H9 (cell line): ENCODE measurements at regions not wholly inside any gene's neighbourhood (a gene's known extent, or its start where the extent isn't known, plus 50 kb on each side); places are given as distances from the start of the nearest gene placed in this dataset.

Experiments
- DNase-seq: peaks from one replicate; pipeline ENCODE4 v3.0.0-alpha.2; 2017
- H2AFZ ChIP-seq: one replicate; pipeline ENCODE4 v1.6.1; 2013; ENCODE audit warnings: mild to moderate bottlenecking, low read length, control low read depth, moderate library complexity
- H2AK5ac ChIP-seq: 2 replicates; pipeline ENCODE4 v1.6.1; 2013; ENCODE audit warnings: low read length, control low read depth, mixed read lengths; ENCODE audit not compliant: insufficient read length
- H2BK120ac ChIP-seq: one replicate; pipeline ENCODE4 v1.6.1; 2013; ENCODE audit warnings: low read depth, mild to moderate bottlenecking, low read length, control low read depth, inconsistent platforms; ENCODE audit not compliant: poor library complexity, severe bottlenecking
- H2BK12ac ChIP-seq: 2 replicates; pipeline ENCODE4 v1.6.1; 2013; ENCODE audit warnings: low read length, control low read depth, mixed read lengths, low read depth; ENCODE audit not compliant: insufficient read length
- H2BK15ac ChIP-seq: 2 replicates; pipeline ENCODE4 v1.6.1; 2013; ENCODE audit warnings: low read depth, low read length, control low read depth
- H2BK20ac ChIP-seq: one replicate; pipeline ENCODE4 v1.6.1; 2013; ENCODE audit warnings: low read depth, mild to moderate bottlenecking, low read length, control low read depth, inconsistent platforms; ENCODE audit not compliant: poor library complexity, severe bottlenecking
- H2BK5ac ChIP-seq: 2 replicates; pipeline ENCODE4 v1.6.1; 2013; ENCODE audit warnings: low read length, control low read depth, mixed read lengths; ENCODE audit not compliant: insufficient read length
- H3K14ac ChIP-seq: 2 replicates; pipeline ENCODE4 v1.6.1; 2013; ENCODE audit warnings: low read length, control low read depth; ENCODE audit not compliant: insufficient read depth
- H3K18ac ChIP-seq: 2 replicates; pipeline ENCODE4 v1.6.1; 2013; ENCODE audit warnings: low read depth, mild to moderate bottlenecking, mixed read lengths, low read length, control low read depth; ENCODE audit not compliant: insufficient read length
- H3K23ac ChIP-seq: 2 replicates; pipeline ENCODE4 v1.6.1; 2013; ENCODE audit warnings: low read length, control low read depth, mixed read lengths, low read depth; ENCODE audit not compliant: insufficient read length
- H3K23me2 ChIP-seq: 2 replicates; pipeline ENCODE4 v1.6.1; 2013; ENCODE audit warnings: low read depth, mild to moderate bottlenecking, mixed read lengths, low read length, control low read depth; ENCODE audit not compliant: insufficient read length, poor library complexity, severe bottlenecking
- H3K27ac ChIP-seq: 2 replicates; pipeline ENCODE4 v1.5.1; 2013; ENCODE audit warnings: low read length, control low read depth, mixed read lengths, low read depth; ENCODE audit not compliant: insufficient read length
- H3K27me3 ChIP-seq: 2 replicates; pipeline ENCODE4 v1.6.1; 2013; ENCODE audit warnings: low read length, control low read depth, inconsistent platforms; ENCODE audit not compliant: insufficient read depth
- H3K4ac ChIP-seq: 2 replicates; pipeline ENCODE4 v1.6.1; 2013; ENCODE audit warnings: low read depth, mild to moderate bottlenecking, control low read depth, inconsistent platforms, low read length, moderate library complexity
- H3K4me1 ChIP-seq: 2 replicates; pipeline ENCODE4 v1.6.1; 2013; ENCODE audit warnings: low read length, control low read depth, inconsistent platforms; ENCODE audit not compliant: insufficient read depth
- H3K4me2 ChIP-seq: 2 replicates; pipeline ENCODE4 v1.6.1; 2013; ENCODE audit warnings: low read length, control low read depth, mixed read lengths; ENCODE audit not compliant: insufficient read length, insufficient read depth
- H3K56ac ChIP-seq: 2 replicates; pipeline ENCODE4 v1.6.1; 2013; ENCODE audit warnings: low read depth, mild to moderate bottlenecking, mixed read lengths, low read length, control low read depth; ENCODE audit not compliant: insufficient read length
- H3K79me1 ChIP-seq: 2 replicates; pipeline ENCODE4 v1.6.1; 2013; ENCODE audit warnings: low read depth, mild to moderate bottlenecking, moderate library complexity, low read length, control low read depth, inconsistent platforms; ENCODE audit not compliant: insufficient read depth, poor library complexity, severe bottlenecking
- H3K79me2 ChIP-seq: 2 replicates; pipeline ENCODE4 v1.6.1; 2013; ENCODE audit warnings: low read length, control low read depth, inconsistent platforms; ENCODE audit not compliant: insufficient read depth
- H3K9ac ChIP-seq: 2 replicates; pipeline ENCODE4 v1.6.1; 2013; ENCODE audit warnings: low read length, control low read depth, mixed read lengths; ENCODE audit not compliant: insufficient read length; ENCODE audit errors: extremely low read depth
- H3K9me3 ChIP-seq: one replicate; pipeline ENCODE4 v1.6.1; 2013; ENCODE audit warnings: low read depth, low read length, inconsistent platforms; ENCODE audit not compliant: control insufficient read depth
- H3T11ph ChIP-seq: one replicate; pipeline ENCODE4 v1.6.1; 2013; ENCODE audit warnings: mild to moderate bottlenecking, low read length, control low read depth, inconsistent platforms
- H4K20me1 ChIP-seq: one replicate; pipeline ENCODE4 v1.6.1; 2013; ENCODE audit not compliant: control insufficient read depth, insufficient read length, insufficient read depth
- H4K5ac ChIP-seq: 2 replicates; pipeline ENCODE4 v1.6.1; 2013; ENCODE audit warnings: low read depth, mild to moderate bottlenecking, mixed read lengths, low read length, control low read depth; ENCODE audit not compliant: insufficient read length
- H4K8ac ChIP-seq: replicated peaks from 2 replicates; pipeline ENCODE4 v1.6.1; 2013; ENCODE audit warnings: low read length, control low read depth, mixed read lengths, low read depth; ENCODE audit not compliant: insufficient read length
- H4K91ac ChIP-seq: 2 replicates; pipeline ENCODE4 v1.6.1; 2013; ENCODE audit warnings: low read depth, mild to moderate bottlenecking, moderate library complexity, mixed read lengths, low read length, control low read depth; ENCODE audit not compliant: insufficient read length
- H3K27ac Mint-ChIP-seq, 3 experiments: 2 replicates in 2 of 3; 3 replicates in 1 of 3; pipeline ENCODE4 v1.8.0; 2020 to 2021; ENCODE audit warnings: mixed read lengths in 3 of 3, mild to moderate bottlenecking in 1 of 3, moderate library complexity in 1 of 3
- H3K27me3 Mint-ChIP-seq: 2 replicates; pipeline ENCODE4 v1.8.0; 2021; ENCODE audit warnings: low read depth, mild to moderate bottlenecking, moderate library complexity, mixed read lengths
- H3K36me3 Mint-ChIP-seq, 3 experiments: 2 replicates in 2 of 3; 3 replicates in 1 of 3; pipeline ENCODE4 v1.8.0; 2020 to 2021; ENCODE audit warnings: low read depth in 3 of 3, mixed read lengths in 3 of 3; ENCODE audit not compliant: insufficient read depth in 1 of 3
- H3K4me1 Mint-ChIP-seq, 2 experiments: 2 replicates each; pipeline ENCODE4 v1.8.0; 2020; ENCODE audit warnings: mixed read lengths in 2 of 2
- H3K4me3 Mint-ChIP-seq, 2 experiments: 2 replicates in 1 of 2; 3 replicates in 1 of 2; pipeline ENCODE4 v1.8.0; 2020 to 2021; ENCODE audit warnings: mild to moderate bottlenecking in 2 of 2, mixed read lengths in 2 of 2, moderate library complexity in 1 of 2
- H3K9me3 Mint-ChIP-seq, 2 experiments: 2 replicates in 1 of 2; 3 replicates in 1 of 2; pipeline ENCODE4 v1.8.0; 2020; ENCODE audit warnings: mild to moderate bottlenecking in 2 of 2, mixed read lengths in 2 of 2, moderate library complexity in 1 of 2
- CTCF ChIP-seq: fragments of 200-600 bp; sonication (generic); conservative IDR thresholded peaks from 3 replicates; pipeline ENCODE4 v1.8.0; 2021; ENCODE audit warnings: antibody characterized with exemption, mild to moderate bottlenecking
- WGBS: extraction: QIAGEN DNeasy Blood & Tissue Kit; methylation state at CpG from one replicate; pipeline ENCODE4 v1.1.7; 2013; ENCODE audit warnings: missing lambda C conversion rate, low lambda C conversion rate, mixed read lengths; ENCODE audit not compliant: insufficient read length; ENCODE audit errors: extremely low coverage; 5-methylcytosine and 5-hydroxymethylcytosine counted together

DNA sequence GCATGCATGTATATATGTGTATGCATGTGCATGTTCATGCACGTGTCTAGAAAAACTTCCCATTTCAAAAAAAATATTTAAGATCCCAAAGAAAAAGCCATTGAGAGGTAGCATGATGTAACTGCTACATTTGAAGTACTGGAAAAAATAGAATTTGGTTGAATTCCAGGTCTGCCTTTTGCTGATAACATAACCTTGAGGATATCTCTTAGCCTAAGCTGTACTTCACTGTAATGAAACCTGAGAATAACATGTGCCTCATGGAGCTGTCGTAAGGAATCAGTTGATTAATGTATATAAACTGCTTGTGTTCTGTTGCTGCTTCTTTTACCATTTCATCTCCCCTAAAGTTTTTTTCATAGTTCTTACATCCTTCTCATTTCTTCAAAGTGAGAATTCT, 351.8 kb downstream of the GRIA2 start:
- WGBS, result no CpG with 5 or more reads among the region's 2 CpGs
- Histone ChIP-seq H2BK20ac (no peak overlapping the region), H2AK5ac (no peak overlapping the region), H4K20me1 (no peaks in the 10 kb centered on the region), H3K4me2 (no peak overlapping the region), H2BK15ac (no peak overlapping the region), H2BK120ac (no peak overlapping the region), H2BK5ac (no peak overlapping the region), H4K91ac (no peak overlapping the region), H4K8ac (no peak overlapping the region), H3K23ac (no peak overlapping the region), H3K14ac (no peak overlapping the region), H3K4me1 (no peaks in the 10 kb centered on the region), H3K27ac (no peak overlapping the region), H2AFZ (no peak overlapping the region), H4K5ac (no peak overlapping the region), H3T11ph (no peak overlapping the region), H3K23me2 (no peaks in the 10 kb centered on the region), H3K27me3 (no peaks in the 10 kb centered on the region), H3K79me2 (no peaks in the 10 kb centered on the region), H3K4ac (no peak overlapping the region), H3K79me1 (no peaks in the 10 kb centered on the region), H3K9ac (no peak overlapping the region), H3K18ac (no peak overlapping the region), H3K56ac (no peak overlapping the region), H3K9me3 (no peaks in the 10 kb centered on the region), H2BK12ac (no peak overlapping the region)
- Mint-ChIP-seq H3K27me3 (no peaks in the 10 kb centered on the region), H3K9me3 (no peaks in the 10 kb centered on the region), H3K36me3 (no peaks in the 10 kb centered on the region), H3K27ac (no peak overlapping the region), H3K4me3 (no peak overlapping the region), H3K4me1 (no peaks in the 10 kb centered on the region)
- no peak for TF ChIP-seq CTCF
- no peak for DNase-seq
